NB4 (cell line): ENCODE measurements at regions not wholly inside any gene's neighbourhood (a gene's known extent, or its start where the extent isn't known, plus 50 kb on each side); places are given as distances from the start of the nearest gene placed in this dataset.

ENCODE experiments used
- CTCF ChIP-seq: IDR thresholded peaks from one replicate; pipeline ENCODE4 v1.5.1; 2012; ENCODE audit warnings: low read depth, low read length
- MYC ChIP-seq: IDR thresholded peaks from 2 replicates; pipeline ENCODE4 v1.6.1; 2011; ENCODE audit warnings: low read depth, low read length
- POLR2A ChIP-seq: IDR thresholded peaks from 2 replicates; pipeline ENCODE4 v1.6.1; 2011; ENCODE audit warnings: mild to moderate bottlenecking; ENCODE audit not compliant: insufficient read length; ENCODE audit errors: extremely low read depth

DNA sequence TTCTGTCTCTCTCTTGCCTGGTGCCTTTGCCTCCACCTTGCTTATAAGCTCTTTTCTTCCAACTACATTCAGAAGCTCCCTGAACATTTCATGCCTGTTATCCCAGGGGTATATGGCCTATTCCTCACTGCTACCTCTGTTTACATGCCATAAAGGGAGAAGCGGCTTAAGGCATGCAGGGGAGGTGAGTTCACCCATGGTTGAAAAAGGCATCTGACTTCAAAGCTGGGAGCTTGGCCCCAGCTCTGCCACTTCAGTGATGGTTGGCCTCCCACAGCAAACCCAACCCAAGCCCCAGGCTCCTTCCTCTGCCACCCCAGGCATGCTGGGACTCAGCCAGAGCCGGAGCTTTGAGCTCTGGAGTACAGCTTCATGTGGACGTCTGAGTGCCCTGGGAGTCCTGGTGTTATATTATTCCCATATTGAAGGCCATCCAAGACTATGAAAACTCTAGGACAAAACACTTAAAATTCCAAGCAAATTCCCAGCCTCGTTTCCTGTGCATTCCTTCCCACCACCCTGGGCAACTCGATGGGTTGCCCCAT lies 468.6 kb upstream of the ZMIZ1 start:
- TF ChIP-seq CTCF (no peak), MYC (no peak), POLR2A (no peak)
